Smooth muscle cell (in vitro differentiated cells): ENCODE measurements at regions not wholly inside any gene's neighbourhood (a gene's known extent, or its start where the extent isn't known, plus 50 kb on each side); places are given as distances from the start of the nearest gene placed in this dataset.

Source experiments
- DNase-seq: peaks from one replicate; lab custom pipeline; 2025; ENCODE audit not compliant: unreplicated experiment; lab: John Stamatoyannopoulos, UW
- H2AFZ ChIP-seq: fragments of 200-600 bp; sonication (generic); 2 replicates; pipeline ENCODE4 v1.6.0; 2016; ENCODE audit warnings: antibody characterized with exemption, low read depth, mild to moderate bottlenecking
- H3F3A ChIP-seq: fragments of 200-600 bp; sonication (generic); 2 replicates; pipeline ENCODE4 v1.6.0; 2017; ENCODE audit warnings: antibody characterized with exemption, low read depth
- H3K27ac ChIP-seq: fragments of 200-600 bp; sonication (generic); 2 replicates; pipeline ENCODE4 v1.5.1; 2016; ENCODE audit warnings: low read depth, mild to moderate bottlenecking
- H3K27me3 ChIP-seq: fragments of 200-600 bp; sonication (generic); 2 replicates; pipeline ENCODE4 v1.6.1; 2016; ENCODE audit warnings: low read depth, mild to moderate bottlenecking
- H3K36me3 ChIP-seq: fragments of 200-600 bp; sonication (generic); 2 replicates; pipeline ENCODE4 v1.5.1; 2016; ENCODE audit warnings: low read depth
- H3K4me1 ChIP-seq: fragments of 200-600 bp; sonication (generic); 2 replicates; pipeline ENCODE4 v1.5.1; 2016; ENCODE audit warnings: low read depth
- H3K4me2 ChIP-seq: fragments of 200-600 bp; sonication (generic); 2 replicates; pipeline ENCODE4 v1.6.0; 2016; ENCODE audit warnings: mild to moderate bottlenecking
- H3K4me3 ChIP-seq: fragments of 200-600 bp; sonication (generic); 2 replicates; pipeline ENCODE4 v1.5.1; 2016; ENCODE audit warnings: mild to moderate bottlenecking
- H3K79me2 ChIP-seq: fragments of 200-600 bp; sonication (generic); 2 replicates; pipeline ENCODE4 v1.6.0; 2016; ENCODE audit warnings: low read depth, mild to moderate bottlenecking
- H3K9ac ChIP-seq: fragments of 200-600 bp; sonication (generic); 2 replicates; pipeline ENCODE4 v1.6.0; 2016; ENCODE audit warnings: low read depth
- H3K9me3 ChIP-seq: fragments of 200-600 bp; sonication (generic); replicated peaks from 2 replicates; pipeline ENCODE4 v1.5.1; 2016; ENCODE audit warnings: low read depth
- H4K20me1 ChIP-seq: fragments of 200-600 bp; sonication (generic); 2 replicates; pipeline ENCODE4 v1.6.0; 2016; ENCODE audit warnings: low read depth
- WGBS: methylation state at CpG from one replicate; pipeline ENCODE4 v1.1.7; 2016; ENCODE audit warnings: low lambda C conversion rate; 5-methylcytosine and 5-hydroxymethylcytosine counted together
- TF ChIP-seq, protein P1 (sequence below): fragments of 200-600 bp; sonication (generic); IDR thresholded peaks from 2 replicates; pipeline ENCODE4 v1.5.1; 2017; ENCODE audit warnings: borderline replicate concordance, mild to moderate bottlenecking, antibody characterized with exemption; ENCODE audit not compliant: insufficient read depth, poor library complexity, severe bottlenecking

DNA sequence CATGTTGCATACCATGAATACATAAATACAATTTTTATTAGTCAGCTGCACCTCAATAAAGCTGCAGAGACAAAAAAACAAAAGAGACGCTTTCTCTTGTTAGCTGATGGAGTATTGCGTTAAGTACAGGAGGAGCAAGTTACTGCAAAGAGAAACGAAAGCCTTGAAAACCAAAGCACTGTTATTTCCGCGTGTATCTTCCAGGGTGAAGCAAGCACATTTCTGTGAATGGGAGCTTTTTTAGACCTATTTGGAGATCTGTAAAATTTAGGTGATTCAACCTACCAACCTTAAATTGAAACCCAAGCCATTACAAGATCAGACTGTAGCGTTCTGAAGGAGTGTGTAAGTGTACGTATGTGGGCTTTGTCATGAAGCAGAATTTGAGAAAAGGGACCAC lies 390.4 kb downstream of the SOX9 start:
- TF ChIP-seq, protein P1, sequence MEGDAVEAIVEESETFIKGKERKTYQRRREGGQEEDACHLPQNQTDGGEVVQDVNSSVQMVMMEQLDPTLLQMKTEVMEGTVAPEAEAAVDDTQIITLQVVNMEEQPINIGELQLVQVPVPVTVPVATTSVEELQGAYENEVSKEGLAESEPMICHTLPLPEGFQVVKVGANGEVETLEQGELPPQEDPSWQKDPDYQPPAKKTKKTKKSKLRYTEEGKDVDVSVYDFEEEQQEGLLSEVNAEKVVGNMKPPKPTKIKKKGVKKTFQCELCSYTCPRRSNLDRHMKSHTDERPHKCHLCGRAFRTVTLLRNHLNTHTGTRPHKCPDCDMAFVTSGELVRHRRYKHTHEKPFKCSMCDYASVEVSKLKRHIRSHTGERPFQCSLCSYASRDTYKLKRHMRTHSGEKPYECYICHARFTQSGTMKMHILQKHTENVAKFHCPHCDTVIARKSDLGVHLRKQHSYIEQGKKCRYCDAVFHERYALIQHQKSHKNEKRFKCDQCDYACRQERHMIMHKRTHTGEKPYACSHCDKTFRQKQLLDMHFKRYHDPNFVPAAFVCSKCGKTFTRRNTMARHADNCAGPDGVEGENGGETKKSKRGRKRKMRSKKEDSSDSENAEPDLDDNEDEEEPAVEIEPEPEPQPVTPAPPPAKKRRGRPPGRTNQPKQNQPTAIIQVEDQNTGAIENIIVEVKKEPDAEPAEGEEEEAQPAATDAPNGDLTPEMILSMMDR, result no peak
- H3K9me3 ChIP-seq, result no peaks in the 10 kb centered on the region
- H3K36me3 ChIP-seq, result no peaks in the 10 kb centered on the region
- no peaks in the 10 kb centered on the region for H3K27me3 ChIP-seq
- H3K4me3 ChIP-seq, result no peak overlapping the region
- WGBS, result 95% methylated on average over 7 of the region's 7 CpGs
- no peak for DNase-seq
- no peak overlapping the region for H3K27ac ChIP-seq
- H3K4me1 ChIP-seq, result peaks cover 24% of the 10 kb centered on the region
- H3F3A ChIP-seq, result no peaks in the 10 kb centered on the region
- peaks cover 47% of the 10 kb centered on the region for H3K79me2 ChIP-seq
- no peak overlapping the region for H2AFZ ChIP-seq
- H3K9ac ChIP-seq, result no peak overlapping the region
- H4K20me1 ChIP-seq, result peaks cover 65% of the 10 kb centered on the region
- H3K4me2 ChIP-seq, result no peak overlapping the region

DNA sequence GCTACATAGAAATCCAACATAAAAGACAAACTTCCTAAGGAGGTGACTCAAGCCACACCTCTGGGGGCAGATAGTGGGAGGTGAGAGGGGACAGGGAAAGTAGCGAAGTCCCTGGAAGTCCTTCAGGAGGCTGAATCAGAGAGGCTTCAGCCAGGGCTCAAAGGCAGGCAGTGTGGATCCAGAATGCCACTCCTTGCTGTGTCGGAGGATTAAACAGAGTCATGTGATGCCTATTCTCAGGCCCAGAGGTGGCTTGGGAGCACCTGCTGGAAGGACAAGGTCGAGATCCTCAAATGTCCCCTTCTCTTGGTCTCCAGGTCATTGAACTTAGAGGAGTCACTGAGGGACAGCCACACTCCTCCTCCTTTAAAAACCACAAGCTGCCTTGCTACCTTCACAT lies 391.1 kb downstream of the SOX9 start:
- Histone ChIP-seq H3K27me3 (no peaks in the 10 kb centered on the region), H2AFZ (no peak overlapping the region), H3K4me1 (peaks cover 30% of the 10 kb centered on the region), H4K20me1 (peaks cover 69% of the 10 kb centered on the region), H3K4me2 (no peak overlapping the region), H3K9me3 (no peaks in the 10 kb centered on the region), H3F3A (no peaks in the 10 kb centered on the region), H3K79me2 (peaks cover 47% of the 10 kb centered on the region), H3K9ac (no peak overlapping the region), H3K27ac (no peak overlapping the region), H3K4me3 (no peak overlapping the region), H3K36me3 (no peaks in the 10 kb centered on the region)
- WGBS, result 90% methylated on average over 3 of the region's 3 CpGs
- DNase-seq, result no peak
- TF ChIP-seq, protein P1, result no peak

- H3K4me3 ChIP-seq, result no peak overlapping the region
- no peak overlapping the region for H2AFZ ChIP-seq
- H3K27me3 ChIP-seq, result no peaks in the 10 kb centered on the region
- no peaks in the 10 kb centered on the region for H3K36me3 ChIP-seq
- no peaks in the 10 kb centered on the region for H3K9me3 ChIP-seq
- H3K79me2 ChIP-seq, result peaks cover 50% of the 10 kb centered on the region
- no peak for DNase-seq
- H3F3A ChIP-seq, result no peaks in the 10 kb centered on the region
- H4K20me1 ChIP-seq, result peaks cover 74% of the 10 kb centered on the region
- 97% methylated on average over 8 of the region's 8 CpGs for WGBS
- H3K9ac ChIP-seq, result no peak overlapping the region
- peaks cover 41% of the 10 kb centered on the region for H3K4me1 ChIP-seq
- no peak overlapping the region for H3K4me2 ChIP-seq
- H3K27ac ChIP-seq, result no peak overlapping the region
- TF ChIP-seq, protein P1, result no peak
Measured at GRCh38 chr17:72512649-72513556, 392.1 kb downstream of the SOX9 start.
